GM12891 (cell line): ENCODE measurements at regions not wholly inside any gene's neighbourhood (a gene's known extent, or its start where the extent isn't known, plus 50 kb on each side); places are given as distances from the start of the nearest gene placed in this dataset.
"Not testable (repeated sequence)": the region's sequence is repeated elsewhere in the genome, so short reads cannot be mapped to it uniquely, and the experiment has no call there.

Experiments
- DNase-seq: peaks from one replicate; pipeline ENCODE4 v3.0.0; 2011; ENCODE audit warnings: low spot score; ENCODE audit not compliant: insufficient read length
- FAIRE-seq: peaks from 2 replicates; lab custom pipeline; 2011; peaks lifted over from hg19 to GRCh38; lab: Jason Lieb, UNC
- PAX5 ChIP-seq: IDR thresholded peaks from 2 replicates; pipeline ENCODE4 v1.6.1; 2011; ENCODE audit warnings: low read length, moderate library complexity, mild to moderate bottlenecking; ENCODE audit not compliant: insufficient read depth, severe bottlenecking
- POLR2A ChIP-seq: IDR thresholded peaks from 2 replicates; pipeline ENCODE4 v1.6.1; 2011; ENCODE audit warnings: low read depth, low read length, control low read depth
- POLR2AphosphoS5 ChIP-seq: IDR thresholded peaks from 2 replicates; pipeline ENCODE4 v1.6.1; 2011; ENCODE audit warnings: low read depth, low read length, control low read depth
- POU2F2 ChIP-seq: IDR thresholded peaks from 2 replicates; pipeline ENCODE4 v1.6.1; 2011; ENCODE audit warnings: low read depth, mild to moderate bottlenecking, control low read depth, low read length, moderate library complexity
- SPI1 ChIP-seq: IDR thresholded peaks from 2 replicates; pipeline ENCODE4 v1.6.1; 2011; ENCODE audit warnings: low read depth, low read length, control low read depth
- TAF1 ChIP-seq: IDR thresholded peaks from 2 replicates; pipeline ENCODE4 v1.6.1; 2011; ENCODE audit warnings: low read depth, low read length, control low read depth

DNA sequence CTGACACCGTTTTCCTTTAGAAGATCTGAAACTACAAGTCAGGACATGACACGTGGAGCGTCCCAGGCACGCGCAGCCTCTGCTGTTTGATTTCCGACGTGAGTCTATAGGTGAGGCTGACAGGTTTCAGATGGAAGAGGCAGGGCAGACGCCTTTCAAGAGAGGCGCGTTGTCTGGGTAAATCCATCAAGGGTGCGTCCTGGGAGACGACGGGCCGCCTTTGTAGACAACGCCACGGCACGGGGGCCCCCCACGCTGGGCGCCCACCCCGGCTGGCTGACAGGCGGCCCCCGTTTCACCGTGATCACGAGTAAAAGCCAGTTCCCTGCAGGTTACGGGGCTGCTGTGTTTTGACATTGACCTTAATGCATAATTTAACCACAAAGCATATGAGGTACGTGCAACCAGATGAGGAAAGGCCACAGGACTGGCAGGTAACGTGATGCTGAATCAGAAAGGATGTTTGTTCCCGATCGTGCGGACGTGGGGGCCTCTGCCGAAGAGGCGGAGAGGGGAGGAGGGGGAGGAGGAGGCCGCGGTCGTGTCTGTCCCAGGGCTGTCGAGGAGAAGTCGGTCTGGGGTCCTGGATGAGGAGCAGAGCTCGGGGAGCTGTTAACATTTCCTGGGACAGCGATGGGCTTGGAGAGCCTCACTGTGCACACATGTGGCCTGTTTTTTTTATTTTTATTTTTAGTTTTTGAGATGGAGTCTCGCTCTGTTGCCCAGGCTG is 51.1 kb upstream of the PPP2R3B start:
- no peak for FAIRE-seq
- TF ChIP-seq SPI1 (no peak), PAX5 (no peak), POLR2AphosphoS5 (no peak), POU2F2 (no peak), TAF1 (no peak), POLR2A (no peak)
- no peak for DNase-seq

DNA sequence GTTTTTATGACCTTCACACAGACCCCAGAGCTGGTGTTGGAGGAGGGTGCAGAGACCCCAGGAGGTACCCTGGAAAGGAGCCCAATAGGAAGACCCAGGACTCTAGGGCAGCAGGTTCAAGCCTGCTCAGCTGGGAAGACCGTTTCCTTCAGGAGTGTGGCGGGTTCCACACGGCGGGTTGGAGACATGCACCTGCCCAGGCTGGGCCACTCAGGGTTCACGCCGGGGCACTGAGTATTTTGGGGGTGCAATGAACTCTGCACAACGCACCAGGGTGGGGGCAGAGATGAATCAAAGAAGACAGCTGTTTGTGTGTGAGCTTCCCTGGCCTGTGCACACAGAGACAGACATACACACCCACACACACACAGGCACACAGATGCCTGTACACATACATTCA is 52.5 kb upstream of the PPP2R3B start:
- DNase-seq, result no peak
- TF ChIP-seq POLR2AphosphoS5 (no peak), TAF1 (no peak), SPI1 (no peak), PAX5 (no peak), POLR2A (no peak), POU2F2 (no peak)
- no peak for FAIRE-seq

DNA sequence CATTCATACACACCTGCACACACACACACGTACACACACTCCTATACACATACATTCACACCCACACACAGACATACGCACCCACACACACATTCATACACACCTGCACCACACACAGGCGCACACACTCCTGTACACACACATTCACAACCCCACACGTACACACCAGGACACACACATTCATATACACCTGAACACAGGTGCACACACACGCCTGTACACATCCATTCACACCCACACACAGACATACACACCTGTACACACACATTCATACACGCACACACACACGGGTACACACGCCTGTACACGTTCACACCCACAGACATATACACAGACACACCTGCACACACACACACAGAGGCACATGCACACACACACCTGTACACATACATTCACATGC is 53.0 kb upstream of the PPP2R3B start:
- DNase-seq (no peak), FAIRE-seq (peak; percentile 60)
- TF ChIP-seq TAF1, result no peak
- no peak for TF ChIP-seq SPI1
- TF ChIP-seq POLR2AphosphoS5, result no peak
- no peak for TF ChIP-seq PAX5
- TF ChIP-seq POU2F2, result no peak
- TF ChIP-seq POLR2A, result no peak

DNA sequence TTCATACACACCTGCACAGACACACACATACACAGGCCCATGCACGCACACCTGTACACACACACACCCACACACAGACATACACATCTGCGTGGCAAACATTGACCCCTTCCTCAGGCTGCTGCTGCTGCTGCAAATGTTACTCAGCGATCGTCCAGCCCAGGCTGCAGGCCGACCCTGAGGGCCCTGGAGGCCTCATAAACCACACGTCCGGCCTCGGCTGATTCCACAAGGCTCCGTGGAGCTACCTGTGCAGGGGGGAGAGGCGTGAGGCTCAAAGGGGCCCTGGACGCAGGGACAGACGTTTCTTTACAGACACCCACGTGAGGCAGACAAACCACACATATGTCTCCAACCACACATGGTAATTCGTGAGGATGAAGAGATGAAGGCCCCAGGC is 53.9 kb upstream of the PPP2R3B start:
- DNase-seq (no peak), FAIRE-seq (no peak)
- TF ChIP-seq POLR2A (no peak), TAF1 (no peak), POLR2AphosphoS5 (no peak), POU2F2 (no peak), PAX5 (no peak), SPI1 (no peak)

DNA sequence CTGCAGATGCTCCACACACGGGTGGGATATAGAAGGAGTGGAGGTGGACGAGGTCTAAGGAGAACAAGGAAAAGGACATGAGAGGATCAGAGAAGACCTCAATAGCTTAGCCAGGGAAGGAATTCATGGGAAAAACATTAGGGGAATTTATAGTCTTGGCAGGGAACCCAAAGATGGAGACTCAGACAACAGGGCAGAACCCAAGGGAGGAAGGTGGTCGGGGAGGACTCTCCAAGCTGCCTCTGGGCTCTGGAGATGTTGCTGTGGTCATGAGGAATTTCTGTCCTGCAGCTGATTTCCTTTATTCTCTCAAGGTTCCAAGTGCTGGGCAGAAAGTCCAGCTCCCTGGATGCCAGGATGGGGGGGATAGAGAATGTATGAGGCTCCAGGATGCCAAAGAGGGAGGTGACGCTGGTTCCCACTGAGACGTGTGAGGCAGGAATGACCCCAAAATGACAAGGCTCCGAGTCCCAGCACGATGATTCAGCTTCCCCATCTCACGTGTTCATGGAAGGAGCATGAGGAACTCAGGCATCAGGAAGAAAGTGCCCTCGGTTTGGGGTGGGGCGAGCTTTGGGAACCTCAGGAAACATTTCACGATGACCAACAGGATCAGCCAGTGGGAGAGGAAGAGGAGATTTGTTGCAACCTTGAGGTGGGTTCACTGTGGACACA is 57.0 kb upstream of the PPP2R3B start:
- TF ChIP-seq POU2F2, result no peak
- no peak for FAIRE-seq
- DNase-seq, result no peak

DNA sequence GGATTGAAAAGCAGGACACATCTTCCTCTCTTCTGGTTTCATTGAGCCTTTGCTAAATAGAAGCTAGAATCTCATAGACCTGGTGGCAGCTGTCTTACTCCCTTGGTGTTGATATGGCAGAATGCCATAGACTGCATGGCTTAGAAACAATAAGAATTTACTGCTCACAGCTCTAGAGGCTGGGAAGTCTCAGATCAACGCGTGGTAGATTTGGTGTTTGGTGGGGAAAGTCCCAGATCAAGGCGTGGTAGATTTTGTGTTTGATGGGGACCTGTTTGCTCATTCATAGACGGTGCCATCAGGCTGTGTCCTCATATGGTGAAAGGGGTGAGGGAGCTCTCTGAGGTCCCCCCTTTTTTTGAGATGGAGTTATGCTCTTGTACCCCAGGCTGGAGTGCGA is 57.6 kb upstream of the PPP2R3B start:
- TF ChIP-seq POU2F2, result no peak
- TF ChIP-seq TAF1, result no peak
- TF ChIP-seq SPI1, result no peak
- TF ChIP-seq PAX5, result no peak
- TF ChIP-seq POLR2A, result no peak
- no peak for TF ChIP-seq POLR2AphosphoS5
- DNase-seq, result no peak
- no peak for FAIRE-seq

GRCh38 chrX:445727-446126 is 59.0 kb upstream of the PPP2R3B start:
- FAIRE-seq (no peak), DNase-seq (no peak)
- no peak for TF ChIP-seq POLR2A
- no peak for TF ChIP-seq TAF1
- no peak for TF ChIP-seq PAX5
- no peak for TF ChIP-seq POLR2AphosphoS5
- TF ChIP-seq SPI1, result no peak
- no peak for TF ChIP-seq POU2F2

GRCh38 chrX:446245-446644 is 59.5 kb upstream of the PPP2R3B start:
- DNase-seq, result no peak

GRCh38 chrX:447052-447451 is 60.3 kb upstream of the PPP2R3B start:
- FAIRE-seq, result no peak
- no peak for TF ChIP-seq POLR2AphosphoS5
- TF ChIP-seq POU2F2, result no peak
- TF ChIP-seq PAX5, result no peak
- no peak for TF ChIP-seq TAF1
- no peak for TF ChIP-seq SPI1
- TF ChIP-seq POLR2A, result no peak
- DNase-seq, result no peak

More at GRCh38 chrX:446245-446644, 59.5 kb upstream of the PPP2R3B start:
- FAIRE-seq, result no peak
- TF ChIP-seq POLR2A, result no peak
- TF ChIP-seq POLR2AphosphoS5, result no peak
- no peak for TF ChIP-seq TAF1
- TF ChIP-seq PAX5, result no peak
- TF ChIP-seq POU2F2, result no peak

DNA sequence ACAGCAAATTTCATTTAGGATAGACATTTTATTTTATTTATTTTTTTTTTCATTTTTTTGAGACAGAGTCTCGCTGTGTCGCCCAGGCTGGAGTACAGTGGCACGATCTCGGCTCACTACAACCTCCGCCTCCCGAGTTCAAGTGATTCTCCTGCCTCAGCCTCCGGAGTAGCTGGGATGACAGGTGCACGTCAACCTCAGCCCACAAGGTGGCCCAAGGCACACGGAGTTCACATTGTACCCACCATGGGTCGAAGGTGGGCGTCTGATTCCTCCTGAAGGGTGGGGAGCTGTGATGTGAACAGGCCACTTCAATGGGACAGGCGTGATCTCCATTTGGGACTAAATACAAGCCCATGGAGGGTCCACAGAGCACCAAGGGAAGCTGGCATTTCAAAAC is 65.0 kb upstream of the PPP2R3B start:
- DNase-seq, FAIRE-seq: not testable (repeated sequence)
